Stimulated activated CD8-positive, alpha-beta memory T cell treated with anti-CD3 and anti-CD28 coated beads, Interleukin-4, amount 100 ng/mL, for 48 hours (primary cell): ENCODE measurements at regions not wholly inside any gene's neighbourhood (a gene's known extent, or its start where the extent isn't known, plus 50 kb on each side); places are given as distances from the start of the nearest gene placed in this dataset.
A peak's percentile ranks its signal among the peaks of the same experiment; 100 is the strongest.

Source experiments
- DNase-seq: peaks from one replicate; pipeline ENCODE4 v3.0.0-alpha.2; 2020

DNA sequence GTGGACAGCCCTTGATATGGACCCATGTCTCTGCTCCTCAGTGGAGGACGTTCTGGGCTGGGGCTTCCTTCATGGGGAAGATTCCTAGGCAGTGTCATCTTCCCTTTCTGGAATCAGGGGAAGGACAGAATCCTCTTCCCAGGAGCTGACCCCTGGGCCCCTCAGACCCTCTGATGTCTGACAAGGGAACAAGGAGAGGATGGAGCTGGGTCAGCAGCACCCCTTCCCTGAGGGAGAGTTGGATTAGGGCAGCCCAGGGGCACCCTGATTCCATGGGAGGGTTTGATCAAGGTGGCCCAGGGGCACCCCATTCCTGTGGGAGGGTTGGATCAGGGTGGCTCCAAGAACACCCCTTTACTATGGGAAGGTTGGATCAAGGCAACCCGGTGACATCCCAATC is 86.5 kb downstream of the ACKR3 start:
- no peak for DNase-seq

DNA sequence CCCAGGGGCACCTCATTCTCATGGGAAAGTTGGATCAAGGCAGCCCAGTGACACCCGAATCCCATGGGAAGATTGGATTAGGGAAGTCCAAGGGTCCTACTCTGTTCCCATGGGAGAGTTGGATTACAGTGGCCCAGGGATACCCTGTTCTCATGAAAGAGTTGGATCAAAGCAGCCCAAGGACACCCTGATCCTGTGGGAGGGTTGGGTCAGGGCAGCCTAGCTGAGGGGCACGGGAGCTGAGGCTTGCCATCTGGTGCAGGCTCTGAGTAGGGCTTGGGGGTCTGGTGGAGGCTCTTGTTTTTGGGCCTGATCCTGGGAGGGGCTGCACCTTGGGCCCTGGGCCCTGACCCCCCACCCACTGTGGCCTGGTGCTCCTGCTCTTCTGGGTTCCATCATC is 87.1 kb downstream of the ACKR3 start:
- DNase-seq: no peak

DNA sequence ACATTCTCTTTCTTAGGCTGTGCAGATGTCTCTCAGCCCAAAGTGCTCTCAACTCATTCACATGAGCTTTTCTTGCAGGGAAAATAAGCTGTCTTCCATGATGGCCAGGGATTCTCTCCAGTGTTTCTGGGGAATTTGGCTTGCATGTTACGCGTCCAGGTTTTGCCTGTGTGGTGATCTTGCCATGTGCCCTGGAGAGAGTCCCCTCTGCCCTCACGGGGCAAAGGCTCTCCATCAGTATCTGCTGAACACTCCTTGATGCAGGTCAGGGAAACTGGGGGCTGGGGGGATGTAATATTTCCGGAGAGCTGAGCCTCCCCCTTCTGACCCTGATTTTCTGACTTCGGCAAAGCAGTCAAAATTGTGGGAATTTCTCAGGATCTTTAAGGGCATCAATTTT is 87.6 kb downstream of the ACKR3 start:
- no peak for DNase-seq

DNA sequence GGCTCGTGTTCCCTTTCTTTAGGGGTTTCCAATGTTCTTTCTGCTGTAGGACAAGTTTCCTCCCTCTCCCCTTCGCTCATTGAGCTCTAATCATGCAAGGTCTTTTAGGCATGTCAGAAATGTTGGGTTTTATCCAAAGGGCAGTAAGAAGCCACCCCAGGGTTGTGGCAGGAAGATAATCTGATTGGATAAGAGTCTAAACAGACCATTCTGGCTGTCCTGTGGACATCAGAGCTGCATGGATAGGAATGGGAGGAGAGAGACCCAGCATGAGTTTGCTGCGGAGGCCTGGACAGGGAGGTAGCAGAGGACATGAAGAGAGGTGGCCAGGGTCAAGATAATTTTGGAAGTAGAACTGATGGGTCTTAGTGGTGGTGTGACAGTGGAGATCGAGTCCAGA is 88.2 kb downstream of the ACKR3 start:
- no peak for DNase-seq

DNA sequence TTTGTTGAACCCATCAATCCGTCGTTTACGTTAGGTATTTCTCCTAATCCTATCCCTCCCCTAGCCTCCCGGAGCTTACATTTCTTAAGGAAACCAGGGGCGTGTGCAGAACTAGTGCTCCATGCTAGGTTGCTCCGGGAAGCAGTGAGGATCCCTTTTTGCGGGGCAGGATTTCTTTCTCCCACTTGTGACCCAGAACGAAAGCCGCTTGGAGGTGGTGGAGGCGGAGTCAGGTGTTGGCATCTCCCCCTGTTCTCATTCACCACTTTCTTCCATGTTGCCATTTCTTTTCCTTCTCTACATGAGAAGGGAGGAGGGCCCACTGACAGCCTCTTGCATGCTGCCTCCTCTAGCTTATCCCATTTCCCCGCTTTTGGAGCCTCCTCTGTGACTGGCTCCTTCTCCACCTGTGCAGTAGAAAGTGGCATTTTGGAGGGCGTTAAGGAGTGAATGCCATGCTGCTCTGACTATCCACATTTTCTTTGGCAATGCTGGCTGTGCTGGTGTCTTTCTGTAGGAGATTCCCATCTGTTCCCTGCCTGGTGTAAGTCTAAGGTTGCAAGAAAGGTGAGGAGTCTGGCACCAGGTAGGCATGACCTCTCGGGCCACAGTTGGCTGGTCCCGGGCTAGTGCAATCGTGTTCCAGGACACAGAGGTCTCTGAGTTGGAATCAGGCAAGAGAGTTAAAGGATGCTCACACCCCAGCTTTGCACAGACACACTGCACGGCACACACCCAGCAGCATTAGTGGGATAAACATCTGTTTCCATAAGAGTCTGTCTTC is 89.5 kb downstream of the ACKR3 start:
- DNase-seq: no peak

DNA sequence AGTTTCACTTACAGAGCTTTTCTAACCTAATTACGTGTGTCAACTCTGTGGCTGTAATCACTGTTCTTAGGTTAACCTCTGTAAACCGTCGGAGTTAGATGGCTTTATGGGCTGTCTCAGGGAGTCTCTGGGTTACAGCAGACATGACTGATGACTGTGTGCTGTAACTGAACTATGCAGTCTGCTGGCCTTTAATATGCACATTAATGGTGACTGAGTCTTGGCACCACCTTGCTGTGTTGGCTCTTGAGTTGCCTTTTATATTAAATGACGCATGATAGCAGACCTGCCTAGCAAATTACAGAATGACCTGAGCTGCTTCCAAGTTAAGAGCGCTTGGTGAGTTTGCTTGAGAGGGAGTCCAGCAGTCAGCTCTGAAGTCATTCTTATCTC is 90.1 kb downstream of the ACKR3 start:
- no peak for DNase-seq

DNA sequence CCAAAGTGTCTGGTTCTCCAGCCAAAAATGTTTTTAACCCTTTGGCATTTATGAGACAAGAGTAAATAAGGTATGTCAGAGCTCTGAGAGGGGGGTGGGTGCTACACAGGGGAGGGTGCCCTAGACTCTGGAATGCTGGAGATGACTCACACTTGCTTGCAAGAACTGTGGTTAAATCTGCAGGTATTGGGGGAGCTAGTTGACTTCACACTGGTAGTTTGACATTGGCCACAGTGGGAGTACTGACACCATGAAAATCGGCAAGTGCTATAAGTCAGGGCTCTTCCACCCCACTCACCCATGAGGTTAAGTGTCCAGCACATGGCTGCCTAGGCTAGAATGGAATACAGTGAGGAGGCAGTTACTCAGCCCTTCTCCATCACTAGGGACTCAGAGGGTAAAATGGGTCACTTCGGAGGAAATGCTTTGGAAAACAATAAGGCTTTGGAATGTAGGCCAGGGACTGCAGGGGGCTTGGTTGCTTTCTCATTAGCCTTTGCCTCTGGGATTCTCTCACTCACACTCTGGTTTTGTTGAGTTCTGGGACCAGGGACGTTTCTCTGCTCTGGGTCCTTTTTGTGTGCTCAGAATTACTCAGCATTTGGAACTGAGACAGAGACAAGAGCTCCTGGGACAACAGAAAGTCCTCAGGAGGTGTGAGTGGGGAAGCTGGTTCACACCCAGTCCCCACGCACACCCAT is 91.6 kb downstream of the ACKR3 start:
- no peak for DNase-seq

DNA sequence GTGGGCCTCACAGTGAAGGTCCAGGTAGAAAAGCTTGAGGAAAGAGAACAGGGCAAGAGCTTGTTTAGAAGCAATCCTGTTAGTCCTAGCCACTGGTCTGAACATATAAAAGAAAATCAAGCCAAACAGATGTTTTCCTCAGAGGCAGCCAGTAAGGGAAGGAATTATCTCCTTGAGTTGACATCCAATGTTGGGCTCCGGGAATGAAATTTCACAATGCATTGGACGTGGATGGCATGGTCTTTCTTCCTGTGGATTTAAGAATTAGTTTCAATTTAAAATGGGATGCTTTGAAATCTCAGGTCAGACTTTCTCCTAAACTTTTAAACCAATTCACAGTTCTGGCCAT is 92.1 kb downstream of the ACKR3 start:
- no peak for DNase-seq

DNA sequence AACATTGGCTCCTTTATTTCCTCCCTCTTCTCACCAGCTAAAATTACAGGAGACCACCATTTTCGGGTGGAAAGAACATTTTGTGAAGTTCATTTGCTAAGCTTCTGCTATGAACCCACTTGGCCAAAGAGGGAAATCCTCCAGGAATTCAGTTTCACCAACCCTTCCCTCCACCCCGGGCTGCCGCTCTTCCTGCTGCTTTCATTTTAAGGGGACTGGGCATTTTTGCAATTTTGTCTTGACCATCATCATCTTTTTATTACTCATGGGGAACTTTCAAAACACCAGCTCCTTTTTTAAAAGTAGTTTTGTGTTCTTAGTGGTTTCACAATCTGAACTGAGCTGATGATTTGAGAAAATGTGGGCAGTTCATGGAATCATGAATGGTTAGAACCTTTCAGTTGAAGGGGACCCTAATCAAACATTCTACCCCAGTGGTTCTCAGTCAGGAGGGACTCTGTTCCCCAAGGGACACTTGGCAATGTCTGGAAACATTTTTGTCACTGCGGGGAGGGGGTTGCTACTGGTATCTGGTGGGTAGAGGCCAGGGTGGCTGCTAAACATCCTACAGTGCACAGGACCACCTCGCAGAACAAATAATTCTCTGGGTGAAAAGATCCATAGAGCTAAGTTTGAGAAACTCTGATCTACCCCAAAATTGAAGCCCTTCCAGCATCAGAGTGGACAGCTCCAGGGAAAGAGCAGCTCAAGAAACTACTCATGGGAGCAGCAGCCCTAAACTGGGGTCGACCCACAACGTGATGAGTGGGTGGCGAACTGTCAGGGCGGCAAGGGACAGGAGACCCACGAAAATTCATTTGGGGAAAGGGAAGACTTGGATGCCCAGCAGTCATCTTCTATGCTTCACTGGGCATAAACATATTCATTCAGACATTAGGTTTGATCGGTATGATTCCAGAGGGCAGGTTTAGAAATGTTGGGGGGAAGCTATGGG is 92.9 kb downstream of the ACKR3 start:
- no peak for DNase-seq

DNA sequence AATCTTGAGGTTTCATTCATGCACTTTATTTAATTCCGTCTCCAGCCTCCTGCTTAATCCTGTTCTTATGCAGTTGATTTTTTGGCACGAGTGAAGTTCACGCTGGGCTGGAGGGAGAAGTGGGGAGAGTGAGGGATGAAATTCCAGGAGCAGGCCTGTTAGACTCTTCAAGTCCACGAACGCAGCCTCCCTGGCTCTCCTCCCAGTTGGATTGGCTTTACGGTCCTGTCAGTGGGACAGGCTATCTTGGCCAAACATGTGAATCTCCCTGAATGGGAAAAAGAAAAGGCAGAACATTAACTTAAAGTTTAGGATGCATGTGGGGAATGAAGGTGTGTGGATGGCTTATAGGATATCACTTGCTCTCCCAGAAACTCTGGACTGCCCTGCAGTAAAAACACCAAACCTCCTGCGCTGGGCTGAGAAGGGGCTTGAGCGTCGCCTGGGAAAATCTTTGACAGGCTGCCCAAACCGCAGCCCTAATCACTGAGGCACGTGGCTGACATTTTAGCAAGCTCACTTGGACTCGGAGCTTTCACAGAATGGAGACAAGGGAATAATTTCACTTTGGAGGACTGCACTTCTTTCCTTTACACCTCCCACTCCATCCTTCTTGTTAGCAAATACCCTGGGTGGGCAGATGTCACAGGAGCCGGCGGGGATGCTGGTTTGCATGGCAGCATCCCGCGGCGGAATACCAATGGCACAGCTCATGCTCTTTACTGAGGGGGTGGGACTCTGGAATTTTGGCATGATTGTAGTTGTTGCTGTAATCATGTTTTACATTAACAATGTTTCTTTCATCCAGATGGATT is 93.9 kb downstream of the ACKR3 start:
- DNase-seq: no peak

DNA sequence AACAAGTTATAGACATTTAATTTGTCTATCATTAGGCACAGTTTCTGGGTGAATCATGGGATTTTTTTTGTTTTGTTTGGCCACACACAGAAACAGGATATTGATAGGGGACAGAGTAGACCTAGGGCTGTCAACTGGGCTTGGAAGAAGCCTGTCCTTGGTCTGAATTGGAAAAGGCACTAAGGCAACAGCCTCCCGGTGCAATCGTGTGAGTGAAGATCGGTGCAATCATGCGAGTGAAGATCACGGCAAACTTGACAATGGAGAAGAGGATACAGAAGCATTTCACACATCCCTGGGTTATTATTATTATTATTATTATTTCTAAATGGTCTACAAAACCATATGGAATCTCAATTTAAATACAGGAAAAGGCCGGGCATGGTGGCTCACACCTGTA is 94.5 kb downstream of the ACKR3 start:
- no peak for DNase-seq

DNA sequence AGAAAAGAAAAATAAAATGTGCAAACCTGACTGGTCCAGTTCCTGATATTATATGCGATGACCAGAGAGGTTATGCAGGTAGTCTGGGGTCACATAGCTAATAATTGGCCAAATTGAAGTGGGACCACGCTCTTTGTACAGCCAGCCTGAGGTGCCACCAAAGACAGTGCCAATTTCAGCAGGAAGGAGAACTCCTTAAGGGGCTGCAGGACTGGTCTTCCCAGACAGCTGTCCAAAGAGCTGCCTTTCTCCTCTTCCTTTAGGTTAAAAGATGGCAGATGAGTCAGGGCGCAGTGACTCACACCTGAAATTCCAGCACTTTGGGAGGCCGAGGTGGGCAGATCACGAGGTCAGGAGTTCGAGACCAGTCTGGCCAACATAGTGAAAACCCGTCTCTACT is 95.5 kb downstream of the ACKR3 start:
- no peak for DNase-seq

DNA sequence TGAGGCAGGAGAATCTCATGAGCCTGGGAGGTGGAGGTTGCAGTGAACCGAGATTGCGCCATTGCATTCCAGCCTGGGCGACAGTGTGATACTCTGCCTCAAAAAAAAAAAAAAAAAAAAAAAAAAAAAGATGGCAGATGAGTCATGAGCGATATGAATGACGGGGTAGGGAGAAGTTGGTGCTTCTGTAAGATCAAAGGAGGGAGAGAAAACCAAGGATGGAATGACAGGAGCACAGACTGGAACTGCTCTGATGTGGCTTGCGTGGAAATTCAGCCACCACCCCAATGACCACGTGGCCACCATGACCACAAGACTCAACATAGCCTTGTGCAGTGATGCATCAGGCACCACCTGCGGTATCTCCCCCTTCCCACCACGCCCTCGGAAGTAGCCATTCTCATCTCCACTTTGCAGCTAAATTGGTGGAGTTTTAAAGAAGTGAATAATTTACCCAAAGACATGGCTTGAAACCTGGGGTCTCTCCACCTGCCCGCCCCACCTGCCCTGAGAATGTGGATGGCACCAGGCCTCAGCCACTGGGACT is 96.0 kb downstream of the ACKR3 start:
- DNase-seq: no peak

DNA sequence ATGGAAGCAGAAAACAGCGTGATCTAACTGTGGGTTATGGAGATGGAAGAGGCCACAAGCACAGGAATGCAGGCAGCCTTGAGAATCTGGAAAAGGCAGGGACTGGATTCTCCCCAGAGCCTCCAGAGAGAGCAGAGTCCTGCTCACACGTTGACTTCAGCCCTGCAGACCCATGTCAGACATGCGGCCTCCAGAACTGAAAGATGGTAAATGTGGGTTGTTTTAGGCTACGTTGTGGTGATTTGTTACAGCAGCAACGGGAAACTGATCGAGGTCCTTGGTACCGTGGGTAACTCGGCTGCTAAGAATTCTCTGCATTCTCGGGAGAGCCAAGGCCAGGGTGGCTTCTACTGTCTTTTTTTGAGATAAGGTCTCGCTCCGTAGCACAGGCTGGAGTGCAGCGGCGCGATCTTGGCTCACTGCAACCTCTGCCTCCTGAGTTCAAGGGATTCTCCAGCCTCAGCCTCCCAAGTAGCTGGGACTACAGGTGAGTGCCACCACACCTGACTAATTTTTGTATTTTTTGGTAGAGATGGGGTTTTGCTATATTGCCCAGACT is 97.1 kb downstream of the ACKR3 start:
- DNase-seq: no peak

DNA sequence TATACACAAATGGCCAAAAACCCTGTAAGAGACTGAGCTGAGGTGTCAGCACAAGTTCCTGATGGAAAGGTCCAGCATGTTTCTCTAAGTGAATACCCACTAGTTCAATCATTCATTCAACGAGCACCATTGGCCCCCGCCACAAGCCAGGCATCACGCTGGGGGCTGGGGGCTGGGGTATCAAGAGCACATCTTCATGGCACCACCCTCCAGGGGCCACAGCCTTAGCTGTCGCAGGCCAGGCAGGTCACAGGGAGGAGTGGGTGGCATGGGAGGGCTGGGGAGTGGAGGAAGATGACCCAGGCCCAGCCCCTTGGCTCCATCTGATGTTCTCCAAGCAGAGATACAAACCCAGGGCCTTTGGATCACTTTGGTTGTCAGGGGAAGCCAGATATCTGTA is 97.9 kb downstream of the ACKR3 start:
- DNase-seq: no peak

DNA sequence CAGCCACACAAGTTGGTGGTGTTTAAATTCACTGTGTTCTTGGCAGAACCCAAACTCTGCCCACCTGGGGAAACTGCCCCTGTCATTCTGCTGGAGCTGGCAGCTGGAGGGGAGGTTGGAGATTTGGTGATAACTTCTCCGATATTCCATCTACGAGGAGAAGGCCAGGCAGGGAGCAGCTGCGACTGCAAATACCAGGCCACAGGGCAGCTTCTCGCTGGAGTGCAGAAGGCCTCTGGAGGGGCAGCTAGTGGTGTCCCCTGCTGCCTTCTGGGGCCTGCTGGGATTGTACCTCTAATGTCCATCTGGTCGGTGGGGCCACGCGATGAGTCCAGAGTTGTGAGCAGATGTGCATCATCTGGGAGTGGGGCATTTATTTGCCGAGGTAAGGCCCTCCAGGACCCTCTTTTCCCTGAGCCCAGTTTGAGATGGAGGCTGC is 98.9 kb downstream of the ACKR3 start:
- DNase-seq: no peak

DNA sequence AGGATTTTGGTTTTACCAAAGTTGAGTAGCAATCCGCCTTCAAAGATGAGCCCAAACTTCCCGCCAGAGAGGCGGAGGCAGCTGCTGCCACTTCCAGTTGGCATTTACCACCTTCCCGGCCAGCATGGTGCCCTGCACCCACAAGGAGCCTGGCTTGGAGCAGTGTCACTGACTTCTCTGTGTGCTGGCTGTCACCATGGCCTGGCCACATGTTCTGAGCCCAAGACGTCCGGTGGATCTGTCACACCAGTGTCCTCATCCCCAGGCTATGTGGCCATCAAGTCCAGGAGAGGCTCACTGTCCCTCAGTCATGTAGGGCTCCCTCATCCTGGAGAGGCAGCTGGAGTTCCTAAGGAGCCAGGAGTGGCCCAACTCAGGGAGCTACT is 100.6 kb downstream of the ACKR3 start:
- no peak for DNase-seq

DNA sequence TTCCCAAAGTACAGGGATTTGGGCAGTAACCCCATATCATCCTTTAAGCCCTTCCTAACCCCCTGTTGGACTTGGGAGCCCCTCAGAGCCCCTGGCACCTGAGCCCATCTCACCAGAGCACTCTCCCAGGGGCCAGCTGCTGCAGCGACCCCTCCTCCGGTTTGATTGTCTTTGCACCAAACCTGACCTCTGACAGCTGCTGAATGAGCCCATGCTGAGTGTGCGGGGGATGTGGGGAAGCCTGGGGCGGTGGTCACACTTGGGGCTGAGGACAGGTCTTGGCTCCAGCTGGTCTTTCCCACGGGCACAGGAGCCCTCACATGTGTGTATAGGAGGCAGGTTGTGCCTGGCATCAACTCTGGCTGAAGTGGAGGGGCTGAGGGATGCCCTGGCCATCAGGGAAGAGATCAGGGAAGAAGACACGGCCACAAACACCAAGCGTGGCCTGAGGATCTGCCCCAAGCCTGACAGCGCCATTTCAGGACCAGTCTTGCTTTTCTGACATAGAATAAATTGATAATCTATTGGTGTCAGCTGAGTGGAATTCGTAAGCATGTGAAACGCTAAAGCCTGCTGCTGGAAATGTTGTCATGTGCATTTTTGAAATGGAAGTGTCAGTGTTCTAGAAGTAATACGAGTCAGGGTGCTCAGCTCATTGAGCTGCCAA is 102.4 kb downstream of the ACKR3 start:
- DNase-seq: peak; percentile 11

DNA sequence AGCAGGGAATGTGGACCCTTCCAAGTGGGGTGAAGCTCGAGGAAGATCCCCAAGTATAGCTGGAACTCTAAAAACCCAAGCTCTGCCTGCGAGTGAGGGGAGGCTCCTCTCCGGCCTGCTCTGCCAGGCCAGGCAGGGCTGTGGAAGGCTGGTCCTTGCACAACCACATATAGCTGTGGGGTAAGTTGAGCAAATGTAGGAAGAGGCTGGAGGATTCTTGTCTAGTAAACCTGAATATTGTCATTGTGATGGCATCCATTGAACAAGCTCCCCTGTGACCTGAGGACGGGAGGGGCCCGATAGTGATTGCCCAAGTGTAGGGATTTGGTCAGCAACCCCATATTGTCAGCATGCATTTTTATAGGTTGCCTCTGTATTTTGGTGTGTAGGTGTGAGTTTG is 103.0 kb downstream of the ACKR3 start:
- DNase-seq: no peak

DNA sequence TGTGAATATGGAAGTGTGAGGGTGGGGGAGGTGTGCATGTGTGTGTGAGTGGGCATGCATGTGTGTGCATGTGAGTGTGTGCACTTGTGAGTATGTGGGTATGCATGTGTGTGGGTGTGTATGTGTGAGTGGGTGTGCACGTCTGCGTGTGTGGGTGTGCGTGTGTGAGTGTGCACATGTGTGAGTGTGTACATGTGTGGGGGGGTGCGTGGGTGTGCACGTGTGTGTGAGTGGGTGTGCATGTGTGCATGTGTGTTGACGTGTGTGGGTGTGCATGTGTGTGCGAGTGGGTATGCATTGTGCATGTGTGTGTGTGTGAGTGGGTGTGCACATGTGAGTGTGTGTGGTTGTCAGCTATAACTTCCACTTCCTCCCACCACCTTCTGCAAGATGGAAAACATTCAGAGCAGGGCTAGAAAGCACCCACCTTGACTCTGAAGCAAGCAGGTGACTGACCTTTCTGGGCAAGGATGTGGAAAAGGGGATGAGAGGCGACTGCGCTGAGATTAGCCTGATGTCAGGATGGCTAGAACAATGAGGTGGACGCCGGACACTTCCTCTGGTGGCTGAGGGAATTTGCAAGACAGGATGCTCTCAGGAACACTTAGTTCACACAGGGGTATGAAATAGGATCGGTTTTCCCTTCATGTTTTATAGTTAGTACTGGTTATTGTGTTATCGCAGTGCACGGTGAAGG is 103.6 kb downstream of the ACKR3 start:
- peak; percentile 12 for DNase-seq

DNA sequence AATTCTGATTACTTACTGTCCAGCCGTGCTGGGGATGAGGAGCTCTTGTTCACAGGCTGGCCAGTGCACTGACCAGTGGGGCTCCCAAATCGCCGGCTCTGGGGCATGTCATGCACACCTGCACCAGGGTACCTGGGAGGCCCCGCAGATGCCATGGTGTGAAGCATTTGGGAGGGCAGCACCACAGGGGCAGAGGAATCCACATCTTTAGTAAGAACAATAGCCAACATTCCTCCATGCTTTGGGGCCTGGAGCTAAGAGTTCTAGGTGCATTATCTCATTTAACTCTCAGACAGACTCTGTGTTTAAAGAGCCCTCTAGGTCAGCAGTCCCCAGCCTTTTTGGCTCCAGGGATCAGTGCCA is 104.2 kb downstream of the ACKR3 start:
- peak; percentile 2 for DNase-seq
